ENCODE measurements at regions not wholly inside any gene's neighbourhood (a gene's known extent, or its start where the extent isn't known, plus 50 kb on each side); places are given as distances from the start of the nearest gene placed in this dataset.

DNA sequence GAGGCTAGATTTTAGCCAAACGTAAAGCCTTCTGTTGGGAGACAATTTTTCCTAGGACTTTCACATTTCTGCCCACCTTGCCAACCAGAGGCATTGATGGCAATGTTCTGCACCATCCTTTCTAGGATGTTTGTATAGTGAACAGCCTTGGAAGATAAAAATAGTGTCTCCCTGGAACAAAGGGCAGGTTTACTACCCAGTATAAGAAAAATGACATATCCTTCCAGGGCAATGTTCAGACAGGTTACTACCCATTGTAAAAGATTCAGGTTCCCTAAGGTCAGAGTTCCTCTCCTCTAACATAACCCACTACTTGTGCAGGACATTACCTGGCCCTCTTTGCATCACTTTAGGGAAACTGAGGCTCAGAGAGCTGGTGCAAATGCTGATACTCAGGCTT is 248.2 kb upstream of the VEPH1 start:
- TF ChIP-seq CTCF (IDR thresholded peaks at IDR 0.05) (no peak), EZH2 (IDR thresholded peaks at IDR 0.05) (no peak)

Data from neural progenitor cell (in vitro differentiated cells).